Rectal smooth muscle tissue (tissue), 1 donor: ENCODE measurements at regions not wholly inside any gene's neighbourhood (a gene's known extent, or its start where the extent isn't known, plus 50 kb on each side); places are given as distances from the start of the nearest gene placed in this dataset.

Experiments used
- H3K27ac ChIP-seq: one replicate; pipeline ENCODE4 v1.7.0; 2013; ENCODE audit warnings: low read depth, low read length, inconsistent platforms
- H3K27me3 ChIP-seq: one replicate; pipeline ENCODE4 v1.7.0; 2013; ENCODE audit warnings: low read length; ENCODE audit not compliant: control insufficient read depth, insufficient read depth
- H3K36me3 ChIP-seq: one replicate; pipeline ENCODE4 v1.7.0; 2013; ENCODE audit warnings: low read length; ENCODE audit not compliant: control insufficient read depth, insufficient read depth
- H3K4me1 ChIP-seq: one replicate; pipeline ENCODE4 v1.7.0; 2013; ENCODE audit warnings: low read length; ENCODE audit not compliant: control insufficient read depth, insufficient read depth
- H3K4me3 ChIP-seq: one replicate; pipeline ENCODE4 v1.7.0; 2013; ENCODE audit warnings: low read length
- H3K9ac ChIP-seq: one replicate; pipeline ENCODE4 v1.7.0; 2013; ENCODE audit warnings: low read length

GRCh38 chr5:39475881-39476842 is 51.4 kb upstream of the DAB2 start:
- no peaks in the 10 kb centered on the region for H3K4me1 ChIP-seq
- H3K27me3 ChIP-seq = no peaks in the 10 kb centered on the region
- no peaks in the 10 kb centered on the region for H3K36me3 ChIP-seq
- H3K4me3 ChIP-seq = no peak overlapping the region
- H3K27ac ChIP-seq = no peak overlapping the region
- H3K9ac ChIP-seq = no peak overlapping the region

GRCh38 chr5:39475159-39475571 is 50.4 kb upstream of the DAB2 start:
- no peaks in the 10 kb centered on the region for H3K27me3 ChIP-seq
- no peaks in the 10 kb centered on the region for H3K36me3 ChIP-seq
- no peak overlapping the region for H3K27ac ChIP-seq
- H3K9ac ChIP-seq = no peak overlapping the region
- no peak overlapping the region for H3K4me3 ChIP-seq
- H3K4me1 ChIP-seq = no peaks in the 10 kb centered on the region
